ENCODE measurements at regions not wholly inside any gene's neighbourhood (a gene's known extent, or its start where the extent isn't known, plus 50 kb on each side); places are given as distances from the start of the nearest gene placed in this dataset.
"Not testable (repeated sequence)": the region's sequence is repeated elsewhere in the genome, so short reads cannot be mapped to it uniquely, and the experiment has no call there.

GRCh38 chr2:145914716-145915115 lies 1394.8 kb upstream of the ZEB2 start:
- no peak overlapping the region for H3K4me3 Mint-ChIP-seq (ENCODE audit: low read depth)
- intact Hi-C loops (cut with micrococcal nuclease): no loop called here
- no peak for DNase-seq (ENCODE audit: low spot score)
- H3K4me1 Mint-ChIP-seq (ENCODE audit: low read depth): no peaks in the 10 kb centered on the region
- H3K27ac Mint-ChIP-seq: no peak overlapping the region
- H3K27me3 Mint-ChIP-seq (ENCODE audit: low read depth): no peaks in the 10 kb centered on the region
- H3K36me3 Mint-ChIP-seq (ENCODE audit: low read depth): no peaks in the 10 kb centered on the region
- H3K9me3 Mint-ChIP-seq: no peaks in the 10 kb centered on the region

GRCh38 chr2:145910416-145910815 lies 1390.5 kb upstream of the ZEB2 start:
- intact Hi-C loops (cut with micrococcal nuclease): no loop called here
- no peaks in the 10 kb centered on the region for H3K4me1 Mint-ChIP-seq (ENCODE audit: low read depth)
- DNase-seq (ENCODE audit: low spot score): no peak
- H3K27me3 Mint-ChIP-seq (ENCODE audit: low read depth): no peaks in the 10 kb centered on the region
- H3K9me3 Mint-ChIP-seq: no peaks in the 10 kb centered on the region
- H3K36me3 Mint-ChIP-seq (ENCODE audit: low read depth): no peaks in the 10 kb centered on the region
- no peak overlapping the region for H3K4me3 Mint-ChIP-seq (ENCODE audit: low read depth)
- H3K27ac Mint-ChIP-seq: no peak overlapping the region

GRCh38 chr2:145909766-145910165 lies 1389.8 kb upstream of the ZEB2 start:
- no peak overlapping the region for H3K4me3 Mint-ChIP-seq (ENCODE audit: low read depth)
- no peak for DNase-seq (ENCODE audit: low spot score)
- no peaks in the 10 kb centered on the region for H3K9me3 Mint-ChIP-seq
- H3K4me1 Mint-ChIP-seq (ENCODE audit: low read depth): no peaks in the 10 kb centered on the region
- no peaks in the 10 kb centered on the region for H3K36me3 Mint-ChIP-seq (ENCODE audit: low read depth)
- H3K27me3 Mint-ChIP-seq (ENCODE audit: low read depth): no peaks in the 10 kb centered on the region
- intact Hi-C loops (cut with micrococcal nuclease): no loop called here
- H3K27ac Mint-ChIP-seq: no peak overlapping the region

GRCh38 chr2:145909175-145909755 lies 1389.3 kb upstream of the ZEB2 start:
- intact Hi-C loops (cut with micrococcal nuclease): no loop called here
- DNase-seq (ENCODE audit: low spot score): no peak
- Mint-ChIP-seq H3K27me3 (ENCODE audit: low read depth) (no peaks in the 10 kb centered on the region), H3K27ac (no peak overlapping the region), H3K4me1 (ENCODE audit: low read depth) (no peaks in the 10 kb centered on the region), H3K4me3 (ENCODE audit: low read depth) (no peak overlapping the region), H3K36me3 (ENCODE audit: low read depth) (no peaks in the 10 kb centered on the region), H3K9me3 (no peaks in the 10 kb centered on the region)

- H3K4me3 Mint-ChIP-seq (ENCODE audit: low read depth): no peak overlapping the region
- peaks cover 4% of the 10 kb centered on the region for H3K9me3 Mint-ChIP-seq
- no peaks in the 10 kb centered on the region for H3K36me3 Mint-ChIP-seq (ENCODE audit: low read depth)
- intact Hi-C loops (cut with micrococcal nuclease): no loop called here
- H3K27me3 Mint-ChIP-seq (ENCODE audit: low read depth): no peaks in the 10 kb centered on the region
- no peak for DNase-seq (ENCODE audit: low spot score)
- H3K27ac Mint-ChIP-seq: no peak overlapping the region
- no peaks in the 10 kb centered on the region for H3K4me1 Mint-ChIP-seq (ENCODE audit: low read depth)
Measured at GRCh38 chr2:145906354-145906753, 1386.4 kb upstream of the ZEB2 start.

GRCh38 chr2:145905371-145905770 lies 1385.5 kb upstream of the ZEB2 start:
- intact Hi-C loops (cut with micrococcal nuclease): no loop called here
- Mint-ChIP-seq H3K27ac (no peak overlapping the region), H3K36me3 (ENCODE audit: low read depth) (no peaks in the 10 kb centered on the region)

GRCh38 chr2:145897151-145897550 lies 1377.2 kb upstream of the ZEB2 start:
- Mint-ChIP-seq H3K9me3 (peaks cover 4% of the 10 kb centered on the region), H3K36me3 (ENCODE audit: low read depth) (no peaks in the 10 kb centered on the region), H3K27ac (no peak overlapping the region), H3K27me3 (ENCODE audit: low read depth) (no peaks in the 10 kb centered on the region), H3K4me3 (ENCODE audit: low read depth) (no peak overlapping the region), H3K4me1 (ENCODE audit: low read depth) (no peaks in the 10 kb centered on the region)
- intact Hi-C loops (cut with micrococcal nuclease): no loop called here
- DNase-seq (ENCODE audit: low spot score): no peak

More at GRCh38 chr2:145905371-145905770, 1385.5 kb upstream of the ZEB2 start:
- H3K9me3 Mint-ChIP-seq: peaks cover 4% of the 10 kb centered on the region
- no peak for DNase-seq (ENCODE audit: low spot score)
- H3K4me1 Mint-ChIP-seq (ENCODE audit: low read depth): no peaks in the 10 kb centered on the region
- H3K27me3 Mint-ChIP-seq (ENCODE audit: low read depth): no peaks in the 10 kb centered on the region
- H3K4me3 Mint-ChIP-seq (ENCODE audit: low read depth): no peak overlapping the region

GRCh38 chr2:145887915-145888314 lies 1368.0 kb upstream of the ZEB2 start:
- H3K9me3 Mint-ChIP-seq: no peaks in the 10 kb centered on the region
- intact Hi-C loops (cut with micrococcal nuclease): no loop called here
- H3K4me1 Mint-ChIP-seq (ENCODE audit: low read depth): no peaks in the 10 kb centered on the region

GRCh38 chr2:145880997-145881396 lies 1361.1 kb upstream of the ZEB2 start:
- intact Hi-C loops (cut with micrococcal nuclease); H3K4me1 Mint-ChIP-seq (ENCODE audit: low read depth); H3K9me3 Mint-ChIP-seq; DNase-seq (ENCODE audit: low spot score); H3K27ac Mint-ChIP-seq; H3K36me3 Mint-ChIP-seq (ENCODE audit: low read depth); H3K4me3 Mint-ChIP-seq (ENCODE audit: low read depth); H3K27me3 Mint-ChIP-seq (ENCODE audit: low read depth): not testable (repeated sequence)

More at GRCh38 chr2:145887915-145888314, 1368.0 kb upstream of the ZEB2 start:
- Mint-ChIP-seq H3K27ac (no peak overlapping the region), H3K36me3 (ENCODE audit: low read depth) (no peaks in the 10 kb centered on the region), H3K27me3 (ENCODE audit: low read depth) (no peaks in the 10 kb centered on the region), H3K4me3 (ENCODE audit: low read depth) (no peak overlapping the region)
- no peak for DNase-seq (ENCODE audit: low spot score)

- H3K9me3 Mint-ChIP-seq: no peaks in the 10 kb centered on the region
- no peak overlapping the region for H3K4me3 Mint-ChIP-seq (ENCODE audit: low read depth)
- no peaks in the 10 kb centered on the region for H3K27me3 Mint-ChIP-seq (ENCODE audit: low read depth)
- intact Hi-C loops (cut with micrococcal nuclease): no loop called here
- no peak overlapping the region for H3K27ac Mint-ChIP-seq
- no peaks in the 10 kb centered on the region for H3K4me1 Mint-ChIP-seq (ENCODE audit: low read depth)
- no peaks in the 10 kb centered on the region for H3K36me3 Mint-ChIP-seq (ENCODE audit: low read depth)
- DNase-seq (ENCODE audit: low spot score): no peak
Measured at GRCh38 chr2:145875016-145875415, 1355.1 kb upstream of the ZEB2 start.

GRCh38 chr2:145874466-145874865 lies 1354.5 kb upstream of the ZEB2 start:
- Mint-ChIP-seq H3K27me3 (ENCODE audit: low read depth) (no peaks in the 10 kb centered on the region), H3K4me1 (ENCODE audit: low read depth) (no peaks in the 10 kb centered on the region), H3K4me3 (ENCODE audit: low read depth) (no peak overlapping the region), H3K36me3 (ENCODE audit: low read depth) (no peaks in the 10 kb centered on the region), H3K9me3 (no peaks in the 10 kb centered on the region), H3K27ac (no peak overlapping the region)
- intact Hi-C loops (cut with micrococcal nuclease): no loop called here
- DNase-seq (ENCODE audit: low spot score): no peak

- H3K27me3 Mint-ChIP-seq (ENCODE audit: low read depth): no peaks in the 10 kb centered on the region
- H3K4me1 Mint-ChIP-seq (ENCODE audit: low read depth): no peaks in the 10 kb centered on the region
- H3K27ac Mint-ChIP-seq: no peak overlapping the region
- intact Hi-C loops (cut with micrococcal nuclease): no loop called here
- no peaks in the 10 kb centered on the region for H3K36me3 Mint-ChIP-seq (ENCODE audit: low read depth)
- no peak for DNase-seq (ENCODE audit: low spot score)
- H3K9me3 Mint-ChIP-seq: no peaks in the 10 kb centered on the region
- H3K4me3 Mint-ChIP-seq (ENCODE audit: low read depth): no peak overlapping the region
Measured at GRCh38 chr2:145864501-145864900, 1344.6 kb upstream of the ZEB2 start.

- Mint-ChIP-seq H3K9me3 (no peaks in the 10 kb centered on the region), H3K36me3 (ENCODE audit: low read depth) (no peaks in the 10 kb centered on the region), H3K27ac (no peak overlapping the region), H3K4me3 (ENCODE audit: low read depth) (no peak overlapping the region), H3K4me1 (ENCODE audit: low read depth) (no peaks in the 10 kb centered on the region), H3K27me3 (ENCODE audit: low read depth) (no peaks in the 10 kb centered on the region)
- intact Hi-C loops (cut with micrococcal nuclease): no loop called here
- no peak for DNase-seq (ENCODE audit: low spot score)
Measured at GRCh38 chr2:145861940-145862339, 1342.0 kb upstream of the ZEB2 start.

GRCh38 chr2:145860083-145860482 lies 1340.2 kb upstream of the ZEB2 start:
- DNase-seq (ENCODE audit: low spot score): no peak
- intact Hi-C loops (cut with micrococcal nuclease): no loop called here
- no peaks in the 10 kb centered on the region for H3K9me3 Mint-ChIP-seq
- no peaks in the 10 kb centered on the region for H3K36me3 Mint-ChIP-seq (ENCODE audit: low read depth)
- no peaks in the 10 kb centered on the region for H3K27me3 Mint-ChIP-seq (ENCODE audit: low read depth)
- no peaks in the 10 kb centered on the region for H3K4me1 Mint-ChIP-seq (ENCODE audit: low read depth)
- no peak overlapping the region for H3K4me3 Mint-ChIP-seq (ENCODE audit: low read depth)
- H3K27ac Mint-ChIP-seq: no peak overlapping the region
